ENCODE measurements at regions not wholly inside any gene's neighbourhood (a gene's known extent, or its start where the extent isn't known, plus 50 kb on each side); places are given as distances from the start of the nearest gene placed in this dataset.

GRCh38 chr4:11131491-11131890 lies 297.2 kb downstream of the HS3ST1 start:
- POLR2A ChIA-PET, result interaction anchor here (0.6 kb wide), 1 partner anchor 49 kb away, joined by 3 read pairs; no protein-coding TSS in a partner anchor
- CTCF ChIA-PET (ENCODE audit: unreplicated experiment), result no interaction called here

GRCh38 chr4:11130195-11130970 lies 298.3 kb downstream of the HS3ST1 start:
- H3K9me2 ChIP-seq (ENCODE audit: insufficient read depth, low read length), result no peaks in the 10 kb centered on the region
- no peak overlapping the region for H3K4me3 ChIP-seq (ENCODE audit: low read depth, low read length, poor library complexity, severe bottlenecking)
- ChIA-PET CTCF (ENCODE audit: unreplicated experiment) (interaction anchor here (0.6 kb wide), 1 partner anchor 91 kb away, joined by 3 read pairs; no protein-coding TSS in a partner anchor), POLR2A (no interaction called here)
- no peaks in the 10 kb centered on the region for H3K79me2 ChIP-seq (ENCODE audit: insufficient read depth, low read depth, low read length)
- H3K27ac ChIP-seq (ENCODE audit: low read depth, low read length, poor library complexity, severe bottlenecking), result no peak overlapping the region
- H4K20me1 ChIP-seq (ENCODE audit: insufficient read depth, low read length), result no peaks in the 10 kb centered on the region
- no peak for DNase-seq (ENCODE audit: low spot score)
- intact Hi-C loops (cut with micrococcal nuclease; ENCODE audit: unreplicated experiment), result no loop called here
- H3K4me2 ChIP-seq (ENCODE audit: low read length), result no peak overlapping the region
- H3K9me3 ChIP-seq (ENCODE audit: low read length), result no peaks in the 10 kb centered on the region
- no peak overlapping the region for H2AFZ ChIP-seq (ENCODE audit: low read length)
- no peaks in the 10 kb centered on the region for H3K36me3 ChIP-seq (ENCODE audit: insufficient read depth, low read length)
- no peaks in the 10 kb centered on the region for H3K4me1 ChIP-seq (ENCODE audit: insufficient read depth, low read length, poor library complexity, severe bottlenecking)
- no peak for TF ChIP-seq EZH2phosphoT487 (IDR thresholded peaks at IDR 0.05; ENCODE audit: borderline replicate concordance, low read depth, low read length)
- no peak for TF ChIP-seq CTCF (conservative IDR thresholded peaks at IDR 0.05; ENCODE audit: low read length)
- BruUV-seq (replicated peaks), result no TSS peak

More at GRCh38 chr4:11131491-11131890, 297.2 kb downstream of the HS3ST1 start:
- no peaks in the 10 kb centered on the region for H3K36me3 ChIP-seq (ENCODE audit: insufficient read depth, low read length)
- no peaks in the 10 kb centered on the region for H4K20me1 ChIP-seq (ENCODE audit: insufficient read depth, low read length)
- no peak overlapping the region for H2AFZ ChIP-seq (ENCODE audit: low read length)
- no peaks in the 10 kb centered on the region for H3K4me1 ChIP-seq (ENCODE audit: insufficient read depth, low read length, poor library complexity, severe bottlenecking)
- no peaks in the 10 kb centered on the region for H3K9me2 ChIP-seq (ENCODE audit: insufficient read depth, low read length)
- no peak for TF ChIP-seq CTCF (conservative IDR thresholded peaks at IDR 0.05; ENCODE audit: low read length)
- TF ChIP-seq EZH2phosphoT487 (IDR thresholded peaks at IDR 0.05; ENCODE audit: borderline replicate concordance, low read depth, low read length), result no peak
- H3K4me3 ChIP-seq (ENCODE audit: low read depth, low read length, poor library complexity, severe bottlenecking), result no peak overlapping the region
- no TSS peak for BruUV-seq (replicated peaks)
- intact Hi-C loops (cut with micrococcal nuclease; ENCODE audit: unreplicated experiment), result no loop called here
- DNase-seq (ENCODE audit: low spot score), result no peak
- no peaks in the 10 kb centered on the region for H3K9me3 ChIP-seq (ENCODE audit: low read length)
- no peaks in the 10 kb centered on the region for H3K79me2 ChIP-seq (ENCODE audit: insufficient read depth, low read depth, low read length)
- no peak overlapping the region for H3K4me2 ChIP-seq (ENCODE audit: low read length)
- no peak overlapping the region for H3K27ac ChIP-seq (ENCODE audit: low read depth, low read length, poor library complexity, severe bottlenecking)

- CTCF ChIA-PET (ENCODE audit: unreplicated experiment), result no interaction called here
- TF ChIP-seq CTCF (conservative IDR thresholded peaks at IDR 0.05; ENCODE audit: low read length) (no peak), EZH2phosphoT487 (IDR thresholded peaks at IDR 0.05; ENCODE audit: borderline replicate concordance, low read depth, low read length) (no peak)
These were observed 308.3 kb downstream of the HS3ST1 start for GRCh38 chr4:11120435-11120834.

More at GRCh38 chr4:11120435-11120834, 308.3 kb downstream of the HS3ST1 start:
- Histone ChIP-seq H3K4me3 (ENCODE audit: low read depth, low read length, poor library complexity, severe bottlenecking) (no peak overlapping the region), H4K20me1 (ENCODE audit: insufficient read depth, low read length) (no peaks in the 10 kb centered on the region), H3K36me3 (ENCODE audit: insufficient read depth, low read length) (no peaks in the 10 kb centered on the region), H3K4me2 (ENCODE audit: low read length) (no peak overlapping the region), H3K79me2 (ENCODE audit: insufficient read depth, low read depth, low read length) (no peaks in the 10 kb centered on the region), H3K9me2 (ENCODE audit: insufficient read depth, low read length) (no peaks in the 10 kb centered on the region; the same call in 1 of the 2 replicates), H3K9me3 (ENCODE audit: low read length) (no peaks in the 10 kb centered on the region), H2AFZ (ENCODE audit: low read length) (no peak overlapping the region), H3K27ac (ENCODE audit: low read depth, low read length, poor library complexity, severe bottlenecking) (no peak overlapping the region), H3K4me1 (ENCODE audit: insufficient read depth, low read length, poor library complexity, severe bottlenecking) (no peaks in the 10 kb centered on the region)
- no TSS peak for BruUV-seq (replicated peaks)
- POLR2A ChIA-PET, result no interaction called here
- intact Hi-C loops (cut with micrococcal nuclease; ENCODE audit: unreplicated experiment), result no loop called here
- no peak for DNase-seq (ENCODE audit: low spot score)
